ENCODE measurements at regions not wholly inside any gene's neighbourhood (a gene's known extent, or its start where the extent isn't known, plus 50 kb on each side); places are given as distances from the start of the nearest gene placed in this dataset.

- TF ChIP-seq POLR2A (IDR thresholded peaks at IDR 0.05) (no peak), POLR2AphosphoS5 (IDR thresholded peaks at IDR 0.05) (no peak), EP300 (IDR thresholded peaks at IDR 0.05) (no peak)
Observed at GRCh38 chr5:158586054-158586453, 513.7 kb downstream of the EBF1 start.
